Astrocyte (in vitro differentiated cells and primary cell): ENCODE measurements at regions not wholly inside any gene's neighbourhood (a gene's known extent, or its start where the extent isn't known, plus 50 kb on each side); places are given as distances from the start of the nearest gene placed in this dataset.

Source experiments
- DNase-seq: peaks from one replicate; pipeline ENCODE4 v3.0.0-alpha.2; 2010; ENCODE audit warnings: low read depth
- FAIRE-seq: peaks from 2 replicates; lab custom pipeline; 2011; peaks lifted over from hg19 to GRCh38; lab: Jason Lieb, UNC
- H2AFZ ChIP-seq: 2 replicates; pipeline ENCODE4 v1.6.0; 2012; ENCODE audit warnings: low read depth, low read length, inconsistent platforms
- H3K27ac ChIP-seq: 2 replicates; pipeline ENCODE4 v1.5.1; 2011; ENCODE audit warnings: low read depth, low read length, inconsistent platforms
- H3K27me3 ChIP-seq: 2 replicates; pipeline ENCODE4 v1.6.0; 2011; ENCODE audit warnings: low read length, inconsistent platforms; ENCODE audit not compliant: insufficient read depth
- H3K36me3 ChIP-seq: 2 replicates; pipeline ENCODE4 v1.5.1; 2011; ENCODE audit warnings: low read length, inconsistent platforms; ENCODE audit not compliant: insufficient read depth
- H3K4me1 ChIP-seq: 2 replicates; pipeline ENCODE4 v1.5.1; 2011; ENCODE audit warnings: low read length, inconsistent platforms; ENCODE audit not compliant: insufficient read depth
- H3K4me2 ChIP-seq: 2 replicates; pipeline ENCODE4 v1.6.0; 2012; ENCODE audit warnings: low read length, inconsistent platforms
- H3K4me3 ChIP-seq: 2 replicates; pipeline ENCODE4 v1.5.1; 2011; ENCODE audit warnings: low read depth, mild to moderate bottlenecking, low read length, inconsistent platforms; ENCODE audit not compliant: insufficient read depth
- H3K79me2 ChIP-seq: 2 replicates; pipeline ENCODE4 v1.6.0; 2012; ENCODE audit warnings: mild to moderate bottlenecking, low read length, inconsistent platforms; ENCODE audit not compliant: insufficient read depth
- H3K9ac ChIP-seq: 2 replicates; pipeline ENCODE4 v1.6.0; 2012; ENCODE audit warnings: mild to moderate bottlenecking, low read length, inconsistent platforms
- H3K9me3 ChIP-seq: 2 replicates; pipeline ENCODE4 v1.5.1; 2012; ENCODE audit warnings: low read depth, mild to moderate bottlenecking, low read length, inconsistent platforms; ENCODE audit not compliant: insufficient read depth
- H4K20me1 ChIP-seq: 2 replicates; pipeline ENCODE4 v1.6.0; 2012; ENCODE audit warnings: low read length, inconsistent platforms; ENCODE audit not compliant: insufficient read depth
- H3K27ac Mint-ChIP-seq: one replicate; pipeline ENCODE4 v1.8.0; 2021; ENCODE audit warnings: mild to moderate bottlenecking, mixed read lengths; ENCODE audit not compliant: unreplicated experiment
- H3K27me3 Mint-ChIP-seq: one replicate; pipeline ENCODE4 v1.8.0; 2021; ENCODE audit warnings: low read depth, mixed read lengths; ENCODE audit not compliant: unreplicated experiment
- H3K36me3 Mint-ChIP-seq: one replicate; pipeline ENCODE4 v1.8.0; 2021; ENCODE audit warnings: low read depth, mixed read lengths; ENCODE audit not compliant: unreplicated experiment
- H3K4me1 Mint-ChIP-seq: one replicate; pipeline ENCODE4 v1.8.0; 2021; ENCODE audit warnings: low read depth, mixed read lengths; ENCODE audit not compliant: unreplicated experiment
- H3K4me3 Mint-ChIP-seq: one replicate; pipeline ENCODE4 v1.8.0; 2021; ENCODE audit warnings: mild to moderate bottlenecking, moderate library complexity, mixed read lengths; ENCODE audit not compliant: unreplicated experiment
- H3K9me3 Mint-ChIP-seq: one replicate; pipeline ENCODE4 v1.8.0; 2021; ENCODE audit warnings: mild to moderate bottlenecking, mixed read lengths; ENCODE audit not compliant: unreplicated experiment
- CTCF ChIP-seq: IDR thresholded peaks from 2 replicates; pipeline ENCODE4 v1.5.1; 2011; ENCODE audit warnings: low read depth, mild to moderate bottlenecking, inconsistent platforms, low read length, moderate library complexity; ENCODE audit not compliant: insufficient read depth
- EZH2 ChIP-seq: IDR thresholded peaks from 2 replicates; pipeline ENCODE4 v1.6.1; 2012; ENCODE audit warnings: mild to moderate bottlenecking, low read length, inconsistent platforms; ENCODE audit not compliant: insufficient read depth

GRCh38 chr5:133715216-133715615, 102.9 kb upstream of the FSTL4 start:
- H3K4me3 Mint-ChIP-seq, result no peak overlapping the region
- H3K9me3 Mint-ChIP-seq, result peaks cover 2% of the 10 kb centered on the region
- H3K27me3 Mint-ChIP-seq, result peaks cover 31% of the 10 kb centered on the region
- H3K27ac Mint-ChIP-seq, result no peak overlapping the region
- Histone ChIP-seq H2AFZ (no peak overlapping the region), H3K36me3 (no peaks in the 10 kb centered on the region), H3K27ac (no peak overlapping the region), H3K4me1 (peaks cover 12% of the 10 kb centered on the region), H3K4me2 (no peak overlapping the region), H3K27me3 (no peaks in the 10 kb centered on the region), H3K79me2 (no peaks in the 10 kb centered on the region), H3K9me3 (no peaks in the 10 kb centered on the region), H3K9ac (no peak overlapping the region), H4K20me1 (no peaks in the 10 kb centered on the region), H3K4me3 (no peak overlapping the region)
- TF ChIP-seq CTCF (no peak), EZH2 (no peak)
- no peak for FAIRE-seq
- no peak for DNase-seq
- H3K36me3 Mint-ChIP-seq, result no peaks in the 10 kb centered on the region
- H3K4me1 Mint-ChIP-seq, result no peaks in the 10 kb centered on the region

GRCh38 chr5:133714161-133714915, 102.0 kb upstream of the FSTL4 start:
- Mint-ChIP-seq H3K27me3 (peaks cover 39% of the 10 kb centered on the region), H3K4me1 (no peaks in the 10 kb centered on the region), H3K4me3 (no peak overlapping the region), H3K36me3 (no peaks in the 10 kb centered on the region), H3K9me3 (peaks cover 2% of the 10 kb centered on the region), H3K27ac (no peak overlapping the region)
- no peak overlapping the region for H2AFZ ChIP-seq
- H3K79me2 ChIP-seq, result no peaks in the 10 kb centered on the region
- H3K9me3 ChIP-seq, result no peaks in the 10 kb centered on the region
- TF ChIP-seq CTCF (no peak), EZH2 (no peak)
- H3K4me2 ChIP-seq, result peak overlapping the region; percentile 73
- no peaks in the 10 kb centered on the region for H3K27me3 ChIP-seq
- H4K20me1 ChIP-seq, result no peaks in the 10 kb centered on the region
- FAIRE-seq (no peak), DNase-seq (peak; percentile 86)
- H3K4me3 ChIP-seq, result peak overlapping the region; percentile 17
- H3K36me3 ChIP-seq, result no peaks in the 10 kb centered on the region
- peaks cover 12% of the 10 kb centered on the region for H3K4me1 ChIP-seq
- H3K9ac ChIP-seq, result no peak overlapping the region
- H3K27ac ChIP-seq, result no peak overlapping the region

- Histone ChIP-seq H2AFZ (no peak overlapping the region), H3K27ac (no peak overlapping the region), H3K4me2 (peak overlapping the region; percentile 73), H3K4me1 (peaks cover 12% of the 10 kb centered on the region), H3K9ac (no peak overlapping the region), H3K27me3 (no peaks in the 10 kb centered on the region), H3K4me3 (no peak overlapping the region), H3K9me3 (no peaks in the 10 kb centered on the region), H3K79me2 (no peaks in the 10 kb centered on the region), H4K20me1 (no peaks in the 10 kb centered on the region), H3K36me3 (no peaks in the 10 kb centered on the region)
- no peaks in the 10 kb centered on the region for H3K4me1 Mint-ChIP-seq
- H3K27ac Mint-ChIP-seq, result no peak overlapping the region
- peaks cover 2% of the 10 kb centered on the region for H3K9me3 Mint-ChIP-seq
- no peak overlapping the region for H3K4me3 Mint-ChIP-seq
- DNase-seq (peak; percentile 37), FAIRE-seq (no peak)
- H3K36me3 Mint-ChIP-seq, result no peaks in the 10 kb centered on the region
- TF ChIP-seq EZH2, result no peak
- TF ChIP-seq CTCF, result no peak
- peaks cover 45% of the 10 kb centered on the region for H3K27me3 Mint-ChIP-seq
Measured at GRCh38 chr5:133713751-133714150, 101.4 kb upstream of the FSTL4 start.
